Cardiac muscle cell (in vitro differentiated cells and primary cell): ENCODE measurements at regions not wholly inside any gene's neighbourhood (a gene's known extent, or its start where the extent isn't known, plus 50 kb on each side); places are given as distances from the start of the nearest gene placed in this dataset.

Source experiments
- DNase-seq, 2 donors: peaks; one replicate each; pipeline versions ENCODE4 v3.0.0 to v3.0.0-alpha.2; 2010 to 2017; ENCODE audit warnings: low read depth in 1 of 2, low spot score in 1 of 2
- H3K27ac ChIP-seq: fragments of 200-600 bp; sonication (generic); 2 replicates; pipeline ENCODE4 v1.5.1; 2016
- H3K27me3 ChIP-seq: fragments of 200-600 bp; sonication (generic); 2 replicates; pipeline ENCODE4 v1.6.0; 2016; ENCODE audit warnings: control low read depth
- H3K36me3 ChIP-seq: fragments of 200-600 bp; sonication (generic); 2 replicates; pipeline ENCODE4 v1.5.1; 2016; ENCODE audit warnings: control low read depth
- H3K4me1 ChIP-seq: fragments of 200-600 bp; sonication (generic); 2 replicates; pipeline ENCODE4 v1.8.1; 2017; ENCODE audit warnings: low read depth, mild to moderate bottlenecking, mixed run types
- H3K4me3 ChIP-seq: fragments of 200-600 bp; sonication (generic); 2 replicates; pipeline ENCODE4 v1.5.1; 2016; ENCODE audit warnings: mild to moderate bottlenecking
- H3K9me3 ChIP-seq: fragments of 200-600 bp; sonication (generic); 2 replicates; pipeline ENCODE4 v1.5.1; 2017; ENCODE audit warnings: low read depth, mild to moderate bottlenecking, control low read depth
- CTCF ChIP-seq: IDR thresholded peaks from 2 replicates; pipeline ENCODE4 v1.5.1; 2012; ENCODE audit warnings: low read depth, mild to moderate bottlenecking, low read length

- Histone ChIP-seq H3K4me3 (no peak overlapping the region), H3K36me3 (no peaks in the 10 kb centered on the region), H3K27me3 (no peaks in the 10 kb centered on the region), H3K9me3 (no peaks in the 10 kb centered on the region), H3K27ac (peak overlapping the region; percentile 12), H3K4me1 (peaks cover 17% of the 10 kb centered on the region)
- peak; percentile 21 to 35 for DNase-seq
- no peak for TF ChIP-seq CTCF
Observed at GRCh38 chr2:216315802-216316603, 56.3 kb downstream of the MARCHF4 start.

GRCh38 chr2:216312441-216312840 is 59.8 kb downstream of the MARCHF4 start:
- H3K27me3 ChIP-seq: no peaks in the 10 kb centered on the region
- no peaks in the 10 kb centered on the region for H3K9me3 ChIP-seq
- TF ChIP-seq CTCF: no peak
- no peak overlapping the region for H3K4me3 ChIP-seq
- H3K4me1 ChIP-seq: peaks cover 23% of the 10 kb centered on the region
- no peak overlapping the region for H3K27ac ChIP-seq
- no peak for DNase-seq
- H3K36me3 ChIP-seq: no peaks in the 10 kb centered on the region

GRCh38 chr2:216308576-216308975 is 63.7 kb downstream of the MARCHF4 start:
- Histone ChIP-seq H3K27ac (no peak overlapping the region), H3K9me3 (no peaks in the 10 kb centered on the region), H3K27me3 (no peaks in the 10 kb centered on the region), H3K4me3 (no peak overlapping the region), H3K4me1 (peaks cover 10% of the 10 kb centered on the region), H3K36me3 (no peaks in the 10 kb centered on the region)
- DNase-seq: no peak
- no peak for TF ChIP-seq CTCF

- no peak for DNase-seq
- H3K4me1 ChIP-seq: peaks cover 5% of the 10 kb centered on the region
- no peak overlapping the region for H3K27ac ChIP-seq
- TF ChIP-seq CTCF: no peak
- H3K9me3 ChIP-seq: no peaks in the 10 kb centered on the region
- H3K4me3 ChIP-seq: no peak overlapping the region
- H3K36me3 ChIP-seq: no peaks in the 10 kb centered on the region
- H3K27me3 ChIP-seq: no peaks in the 10 kb centered on the region
Observed at GRCh38 chr2:216307496-216307895, 64.8 kb downstream of the MARCHF4 start.

- no peaks in the 10 kb centered on the region for H3K9me3 ChIP-seq
- no peak overlapping the region for H3K27ac ChIP-seq
- no peak for TF ChIP-seq CTCF
- H3K4me3 ChIP-seq: no peak overlapping the region
- peaks cover 5% of the 10 kb centered on the region for H3K4me1 ChIP-seq
- no peak for DNase-seq
- no peaks in the 10 kb centered on the region for H3K27me3 ChIP-seq
- no peaks in the 10 kb centered on the region for H3K36me3 ChIP-seq
Observed at GRCh38 chr2:216306868-216307267, 65.4 kb downstream of the MARCHF4 start.
